CD4-positive, alpha-beta T cell treated with Interleukin-10 for 1 hour (primary cell): ENCODE measurements at regions not wholly inside any gene's neighbourhood (a gene's known extent, or its start where the extent isn't known, plus 50 kb on each side); places are given as distances from the start of the nearest gene placed in this dataset.

Experiments
- DNase-seq: peaks from one replicate; pipeline ENCODE4 v3.0.0-alpha.2; 2020

- DNase-seq: no peak
Measured at GRCh38 chr3:103385961-103386656, 951.3 kb downstream of the ZPLD1 start.

GRCh38 chr3:103388214-103388613 is 953.4 kb downstream of the ZPLD1 start:
- DNase-seq: no peak

GRCh38 chr3:103389356-103389755 is 954.5 kb downstream of the ZPLD1 start:
- no peak for DNase-seq

- DNase-seq: no peak
Measured at GRCh38 chr3:103393395-103394186, 958.8 kb downstream of the ZPLD1 start.

- no peak for DNase-seq
Measured at GRCh38 chr3:103403191-103403590, 968.4 kb downstream of the ZPLD1 start.

GRCh38 chr3:103406320-103406850 is 971.6 kb downstream of the ZPLD1 start:
- DNase-seq: no peak

- DNase-seq: no peak
Measured at GRCh38 chr3:103410231-103410630, 975.4 kb downstream of the ZPLD1 start.

- no peak for DNase-seq
Measured at GRCh38 chr3:103421460-103421859, 986.6 kb downstream of the ZPLD1 start.

- no peak for DNase-seq
Measured at GRCh38 chr3:103437883-103438282, 1003.1 kb downstream of the ZPLD1 start.

GRCh38 chr3:103440539-103441203 is 1005.9 kb downstream of the ZPLD1 start:
- DNase-seq: no peak

GRCh38 chr3:103446953-103447629 is 1012.3 kb downstream of the ZPLD1 start:
- no peak for DNase-seq

- no peak for DNase-seq
Measured at GRCh38 chr3:103453152-103453551, 1018.3 kb downstream of the ZPLD1 start.

GRCh38 chr3:103459815-103460214 is 1025.0 kb downstream of the ZPLD1 start:
- no peak for DNase-seq

- DNase-seq: no peak
Measured at GRCh38 chr3:103470498-103470897, 1035.7 kb downstream of the ZPLD1 start.

GRCh38 chr3:103494011-103494410 is 1059.2 kb downstream of the ZPLD1 start:
- DNase-seq: no peak

- DNase-seq: no peak
Measured at GRCh38 chr3:103494512-103494911, 1059.7 kb downstream of the ZPLD1 start.

GRCh38 chr3:103495186-103495585 is 1060.4 kb downstream of the ZPLD1 start:
- DNase-seq: no peak

GRCh38 chr3:103499132-103499900 is 1064.5 kb downstream of the ZPLD1 start:
- DNase-seq: no peak

GRCh38 chr3:103499967-103500366 is 1065.2 kb downstream of the ZPLD1 start:
- no peak for DNase-seq

- no peak for DNase-seq
Measured at GRCh38 chr3:103510760-103511159, 1075.9 kb downstream of the ZPLD1 start.

- DNase-seq: no peak
Measured at GRCh38 chr3:103511891-103512290, 1077.1 kb downstream of the ZPLD1 start.

- no peak for DNase-seq
Measured at GRCh38 chr3:103512595-103512994, 1077.8 kb downstream of the ZPLD1 start.
